NCI-H526 treated with DMSO at 0.1 percent for 48 hours (cell line): ENCODE measurements at regions not wholly inside any gene's neighbourhood (a gene's known extent, or its start where the extent isn't known, plus 50 kb on each side); places are given as distances from the start of the nearest gene placed in this dataset.

Experiments used
- DNase-seq: peaks from one replicate; lab custom pipeline; 2025; lab: John Stamatoyannopoulos, UW

GRCh38 chr22:47713941-47714340 lies 951.5 kb downstream of the TBC1D22A start:
- DNase-seq = no peak

- no peak for DNase-seq
These were observed 947.7 kb downstream of the TBC1D22A start for GRCh38 chr22:47710135-47710534.

- no peak for DNase-seq
These were observed 942.9 kb downstream of the TBC1D22A start for GRCh38 chr22:47705350-47705749.

GRCh38 chr22:47698906-47699305 lies 936.5 kb downstream of the TBC1D22A start:
- no peak for DNase-seq

- DNase-seq = no peak
These were observed 935.4 kb downstream of the TBC1D22A start for GRCh38 chr22:47697861-47698260.

- DNase-seq = no peak
These were observed 934.3 kb downstream of the TBC1D22A start for GRCh38 chr22:47696776-47697175.

- no peak for DNase-seq
These were observed 932.7 kb downstream of the TBC1D22A start for GRCh38 chr22:47695176-47695575.

- no peak for DNase-seq
These were observed 932.2 kb downstream of the TBC1D22A start for GRCh38 chr22:47694536-47695130.

GRCh38 chr22:47693606-47694005 lies 931.2 kb downstream of the TBC1D22A start:
- no peak for DNase-seq

GRCh38 chr22:47692811-47693210 lies 930.4 kb downstream of the TBC1D22A start:
- DNase-seq = no peak

GRCh38 chr22:47691152-47691895 lies 928.9 kb downstream of the TBC1D22A start:
- DNase-seq = no peak

- DNase-seq = no peak
These were observed 928.1 kb downstream of the TBC1D22A start for GRCh38 chr22:47690586-47690985.

- DNase-seq = no peak
These were observed 927.7 kb downstream of the TBC1D22A start for GRCh38 chr22:47690166-47690565.

GRCh38 chr22:47687776-47688175 lies 925.3 kb downstream of the TBC1D22A start:
- no peak for DNase-seq

- DNase-seq = no peak
These were observed 924.9 kb downstream of the TBC1D22A start for GRCh38 chr22:47687346-47687655.

- DNase-seq = no peak
These were observed 924.3 kb downstream of the TBC1D22A start for GRCh38 chr22:47686594-47687345.

- DNase-seq = no peak
These were observed 919.1 kb downstream of the TBC1D22A start for GRCh38 chr22:47681411-47682165.

- DNase-seq = no peak
These were observed 916.3 kb downstream of the TBC1D22A start for GRCh38 chr22:47678636-47679287.

- no peak for DNase-seq
These were observed 915.6 kb downstream of the TBC1D22A start for GRCh38 chr22:47678048-47678447.

- no peak for DNase-seq
These were observed 914.2 kb downstream of the TBC1D22A start for GRCh38 chr22:47676685-47677084.

- no peak for DNase-seq
These were observed 912.1 kb downstream of the TBC1D22A start for GRCh38 chr22:47674600-47674999.

GRCh38 chr22:47673557-47673956 lies 911.1 kb downstream of the TBC1D22A start:
- no peak for DNase-seq
